Osteocyte (in vitro differentiated cells): ENCODE measurements at regions not wholly inside any gene's neighbourhood (a gene's known extent, or its start where the extent isn't known, plus 50 kb on each side); places are given as distances from the start of the nearest gene placed in this dataset.

Experiments
- DNase-seq: peaks from one replicate; pipeline ENCODE4 v3.0.0; 2021; ENCODE audit warnings: mixed read lengths; ENCODE audit not compliant: unreplicated experiment; ENCODE audit errors: extremely low spot score
- H3K27ac Mint-ChIP-seq: one replicate; pipeline ENCODE4 v1.8.0; 2021; ENCODE audit warnings: mild to moderate bottlenecking, mixed read lengths; ENCODE audit not compliant: unreplicated experiment
- H3K27me3 Mint-ChIP-seq: one replicate; pipeline ENCODE4 v1.8.0; 2021; ENCODE audit warnings: mixed read lengths; ENCODE audit not compliant: unreplicated experiment
- H3K36me3 Mint-ChIP-seq: one replicate; pipeline ENCODE4 v1.8.0; 2021; ENCODE audit warnings: mixed read lengths; ENCODE audit not compliant: unreplicated experiment
- H3K4me1 Mint-ChIP-seq: one replicate; pipeline ENCODE4 v1.8.0; 2021; ENCODE audit warnings: mixed read lengths; ENCODE audit not compliant: unreplicated experiment
- H3K4me3 Mint-ChIP-seq: one replicate; pipeline ENCODE4 v1.8.0; 2021; ENCODE audit warnings: mild to moderate bottlenecking, moderate library complexity, mixed read lengths; ENCODE audit not compliant: unreplicated experiment
- H3K9me3 Mint-ChIP-seq: one replicate; pipeline ENCODE4 v1.8.0; 2021; ENCODE audit warnings: mixed read lengths; ENCODE audit not compliant: unreplicated experiment
- CTCF ChIP-seq: fragments of 200-600 bp; sonication (generic); IDR thresholded peaks from 2 replicates; pipeline ENCODE4 v1.5.0; 2021; ENCODE audit warnings: antibody characterized with exemption, mild to moderate bottlenecking, moderate library complexity

DNA sequence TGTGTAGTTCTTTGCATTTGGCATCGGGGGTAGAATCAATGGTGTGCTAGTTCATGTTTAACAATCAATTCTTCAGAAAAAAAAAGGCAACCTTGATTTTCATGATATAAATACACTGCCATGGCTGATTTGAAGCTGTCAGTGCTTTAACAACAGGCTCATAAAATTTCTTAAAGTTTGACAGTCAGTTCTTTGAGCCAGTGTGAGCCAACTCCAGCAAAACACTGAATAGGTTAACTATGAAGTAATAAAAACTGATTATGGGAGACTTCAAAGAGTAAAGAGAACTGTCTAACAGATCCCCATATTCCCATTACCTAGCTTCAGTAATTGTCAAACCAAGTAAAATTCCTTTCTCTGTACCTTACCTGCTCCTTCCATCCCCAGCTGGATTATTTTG, 241.7 kb upstream of the SUCLG2 start:
- Mint-ChIP-seq H3K27ac (no peak overlapping the region), H3K27me3 (no peaks in the 10 kb centered on the region), H3K36me3 (no peaks in the 10 kb centered on the region), H3K4me3 (no peak overlapping the region), H3K4me1 (no peaks in the 10 kb centered on the region), H3K9me3 (peaks cover 5% of the 10 kb centered on the region)
- no peak for TF ChIP-seq CTCF
- no peak for DNase-seq

GRCh38 chr3:67894510-67894909, 240.1 kb upstream of the SUCLG2 start:
- no peaks in the 10 kb centered on the region for H3K4me1 Mint-ChIP-seq
- no peaks in the 10 kb centered on the region for H3K27me3 Mint-ChIP-seq
- no peak for TF ChIP-seq CTCF
- H3K36me3 Mint-ChIP-seq: no peaks in the 10 kb centered on the region
- no peak overlapping the region for H3K27ac Mint-ChIP-seq
- H3K4me3 Mint-ChIP-seq: no peak overlapping the region
- peaks cover 19% of the 10 kb centered on the region for H3K9me3 Mint-ChIP-seq
- DNase-seq: no peak

DNA sequence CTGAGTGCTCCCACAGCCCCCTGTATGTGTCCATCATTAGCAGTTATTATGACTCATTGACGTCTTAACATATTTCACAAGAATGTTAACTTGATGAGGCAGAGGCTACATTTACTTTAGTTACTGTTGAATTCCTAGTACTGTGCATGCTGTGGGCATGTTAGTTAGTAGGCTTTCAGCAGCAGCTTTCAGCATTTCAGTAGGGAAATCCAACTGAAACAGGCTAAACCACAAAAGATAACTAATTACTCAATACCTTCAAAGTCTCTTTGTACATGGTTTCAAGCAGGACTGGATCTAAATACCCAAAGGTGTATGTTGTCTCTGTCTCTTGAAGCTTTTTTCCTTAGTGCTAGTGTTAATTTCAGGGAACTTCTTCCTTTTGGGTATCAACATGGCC, 229.9 kb upstream of the SUCLG2 start:
- Mint-ChIP-seq H3K9me3 (peaks cover 12% of the 10 kb centered on the region), H3K36me3 (no peaks in the 10 kb centered on the region), H3K27me3 (peaks cover 5% of the 10 kb centered on the region), H3K4me1 (no peaks in the 10 kb centered on the region), H3K27ac (no peak overlapping the region), H3K4me3 (no peak overlapping the region)
- TF ChIP-seq CTCF: no peak
- no peak for DNase-seq

DNA sequence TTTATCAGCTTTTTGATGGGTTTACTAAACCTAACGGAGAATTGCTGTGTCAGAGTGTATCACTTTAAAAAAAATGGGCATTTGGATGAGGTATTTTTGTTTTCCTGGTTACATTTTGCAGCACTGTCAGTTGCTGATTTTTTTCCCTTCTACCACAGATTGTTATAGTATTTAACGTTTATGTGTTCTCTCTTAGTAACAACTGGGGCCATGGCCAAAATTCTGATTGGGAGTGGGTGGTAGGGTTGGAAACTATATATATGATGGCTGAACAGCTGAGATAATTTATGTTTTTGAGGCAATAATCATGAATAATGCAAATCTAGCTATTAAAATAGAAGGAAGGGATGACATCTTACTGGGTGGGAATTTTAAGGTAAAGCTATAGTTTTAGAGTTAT, 229.4 kb upstream of the SUCLG2 start:
- no peaks in the 10 kb centered on the region for H3K36me3 Mint-ChIP-seq
- no peak overlapping the region for H3K4me3 Mint-ChIP-seq
- no peak overlapping the region for H3K27ac Mint-ChIP-seq
- H3K9me3 Mint-ChIP-seq: peaks cover 9% of the 10 kb centered on the region
- peaks cover 7% of the 10 kb centered on the region for H3K27me3 Mint-ChIP-seq
- H3K4me1 Mint-ChIP-seq: no peaks in the 10 kb centered on the region
- TF ChIP-seq CTCF: no peak
- DNase-seq: no peak

GRCh38 chr3:67882981-67883380, 228.6 kb upstream of the SUCLG2 start:
- DNase-seq: no peak
- Mint-ChIP-seq H3K9me3 (peaks cover 4% of the 10 kb centered on the region), H3K36me3 (no peaks in the 10 kb centered on the region), H3K4me3 (no peak overlapping the region), H3K4me1 (no peaks in the 10 kb centered on the region), H3K27ac (no peak overlapping the region), H3K27me3 (peaks cover 7% of the 10 kb centered on the region)
- no peak for TF ChIP-seq CTCF
